Activated CD4-positive, alpha-beta T cell treated with anti-CD3 and anti-CD28 coated beads, Interleukin-10, Interleukin-2, amounts not matched to agents 100 ng/mL and 50 ng/mL, durations not matched to agents 16 hours and 8 hours (primary cell): ENCODE measurements at regions not wholly inside any gene's neighbourhood (a gene's known extent, or its start where the extent isn't known, plus 50 kb on each side); places are given as distances from the start of the nearest gene placed in this dataset.
"Not testable (repeated sequence)": the region's sequence is repeated elsewhere in the genome, so short reads cannot be mapped to it uniquely, and the experiment has no call there.

Source experiments
- DNase-seq: peaks from one replicate; pipeline ENCODE4 v3.0.0-alpha.2; 2020

GRCh38 chr3:95565502-95565901, 1248.9 kb upstream of the EPHA6 start:
- no peak for DNase-seq

GRCh38 chr3:95567346-95567745, 1247.0 kb upstream of the EPHA6 start:
- no peak for DNase-seq

- DNase-seq, result no peak
These were observed 1227.6 kb upstream of the EPHA6 start for GRCh38 chr3:95586754-95587153.

- not testable (repeated sequence) for DNase-seq
These were observed 1226.8 kb upstream of the EPHA6 start for GRCh38 chr3:95587641-95588040.

- no peak for DNase-seq
These were observed 1225.9 kb upstream of the EPHA6 start for GRCh38 chr3:95588473-95588872.

- DNase-seq, result no peak
These were observed 1218.8 kb upstream of the EPHA6 start for GRCh38 chr3:95595416-95596075.

GRCh38 chr3:95607926-95608325, 1206.5 kb upstream of the EPHA6 start:
- no peak for DNase-seq

- DNase-seq, result no peak
These were observed 1205.0 kb upstream of the EPHA6 start for GRCh38 chr3:95609411-95609810.

- DNase-seq, result no peak
These were observed 1201.8 kb upstream of the EPHA6 start for GRCh38 chr3:95612611-95613010.

GRCh38 chr3:95613993-95614392, 1200.4 kb upstream of the EPHA6 start:
- no peak for DNase-seq

GRCh38 chr3:95615592-95616310, 1198.6 kb upstream of the EPHA6 start:
- no peak for DNase-seq

- no peak for DNase-seq
These were observed 1188.3 kb upstream of the EPHA6 start for GRCh38 chr3:95626107-95626506.

- DNase-seq, result no peak
These were observed 1187.1 kb upstream of the EPHA6 start for GRCh38 chr3:95627293-95627692.

GRCh38 chr3:95627697-95628096, 1186.7 kb upstream of the EPHA6 start:
- no peak for DNase-seq

GRCh38 chr3:95629802-95630201, 1184.6 kb upstream of the EPHA6 start:
- no peak for DNase-seq

- no peak for DNase-seq
These were observed 1169.1 kb upstream of the EPHA6 start for GRCh38 chr3:95645291-95645690.

- DNase-seq, result no peak
These were observed 1159.6 kb upstream of the EPHA6 start for GRCh38 chr3:95654570-95655362.

GRCh38 chr3:95655363-95655986, 1158.9 kb upstream of the EPHA6 start:
- no peak for DNase-seq

- DNase-seq, result no peak
These were observed 1143.6 kb upstream of the EPHA6 start for GRCh38 chr3:95670765-95671164.

- DNase-seq, result no peak
These were observed 1141.2 kb upstream of the EPHA6 start for GRCh38 chr3:95673215-95673614.

- DNase-seq, result peak; percentile 26
These were observed 1108.5 kb upstream of the EPHA6 start for GRCh38 chr3:95705786-95706418.

GRCh38 chr3:95707268-95707667, 1107.1 kb upstream of the EPHA6 start:
- no peak for DNase-seq

- no peak for DNase-seq
These were observed 1103.7 kb upstream of the EPHA6 start for GRCh38 chr3:95710684-95711083.
